NOMO-1 (cell line): ENCODE measurements at regions not wholly inside any gene's neighbourhood (a gene's known extent, or its start where the extent isn't known, plus 50 kb on each side); places are given as distances from the start of the nearest gene placed in this dataset.
"Not testable (repeated sequence)": the region's sequence is repeated elsewhere in the genome, so short reads cannot be mapped to it uniquely, and the experiment has no call there.

Experiments used
- DNase-seq, 2 experiments: peaks; one replicate each; lab custom pipeline; 2025; ENCODE audit not compliant: unreplicated experiment in 2 of 2; lab: John Stamatoyannopoulos, UW

DNA sequence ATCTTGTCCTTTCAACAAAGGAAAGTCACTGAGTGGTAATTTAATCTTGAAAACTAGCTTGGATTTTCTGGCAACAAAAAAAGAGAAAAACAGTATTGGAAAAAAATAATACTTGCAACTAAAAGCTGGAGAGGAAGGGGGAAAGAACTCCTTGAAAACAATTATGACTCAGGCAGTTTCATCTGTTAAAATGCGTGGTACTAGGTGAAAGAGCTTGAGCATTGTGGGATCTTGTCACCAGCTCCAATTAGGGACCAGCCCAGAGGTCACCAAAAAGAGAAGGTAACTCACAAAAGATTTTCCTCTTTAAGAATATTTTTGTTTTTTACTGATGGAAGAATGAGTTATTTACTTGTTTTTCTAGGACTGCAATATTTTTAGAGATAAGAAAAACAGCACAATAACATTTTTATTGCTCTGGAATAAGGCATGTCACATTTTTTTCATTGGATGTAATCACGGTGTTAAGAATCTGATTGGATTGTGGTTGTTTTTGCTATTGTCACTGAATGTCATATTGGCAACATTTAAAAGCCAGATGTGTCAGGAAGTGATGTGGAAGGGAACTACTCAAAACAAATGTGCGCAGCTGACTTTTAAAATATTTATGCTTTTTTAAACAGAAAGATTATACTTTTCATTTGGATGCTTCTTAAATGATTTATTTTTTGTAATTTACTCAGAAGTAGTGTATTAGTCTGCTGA is 78.5 kb upstream of the ADAMTS5 start:
- DNase-seq, result no peak

DNA sequence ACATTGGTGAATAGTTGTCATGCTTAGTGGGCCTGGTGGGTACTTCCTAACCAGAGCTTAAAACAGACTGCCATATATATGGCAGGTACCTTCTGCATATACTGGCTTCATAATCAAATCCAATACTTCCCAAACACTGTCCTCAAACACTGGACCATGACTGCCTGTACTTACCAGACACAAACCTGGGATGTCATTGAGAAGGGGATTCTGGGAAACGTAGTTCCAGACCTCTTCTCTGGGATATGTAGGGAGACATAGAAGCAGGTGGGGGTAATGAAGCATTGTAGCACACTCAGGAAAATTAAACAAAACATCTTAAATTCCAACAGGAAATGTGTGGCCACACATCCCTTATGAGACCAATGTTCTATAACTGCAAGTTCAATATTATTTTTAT is 76.5 kb upstream of the ADAMTS5 start:
- no peak for DNase-seq

DNA sequence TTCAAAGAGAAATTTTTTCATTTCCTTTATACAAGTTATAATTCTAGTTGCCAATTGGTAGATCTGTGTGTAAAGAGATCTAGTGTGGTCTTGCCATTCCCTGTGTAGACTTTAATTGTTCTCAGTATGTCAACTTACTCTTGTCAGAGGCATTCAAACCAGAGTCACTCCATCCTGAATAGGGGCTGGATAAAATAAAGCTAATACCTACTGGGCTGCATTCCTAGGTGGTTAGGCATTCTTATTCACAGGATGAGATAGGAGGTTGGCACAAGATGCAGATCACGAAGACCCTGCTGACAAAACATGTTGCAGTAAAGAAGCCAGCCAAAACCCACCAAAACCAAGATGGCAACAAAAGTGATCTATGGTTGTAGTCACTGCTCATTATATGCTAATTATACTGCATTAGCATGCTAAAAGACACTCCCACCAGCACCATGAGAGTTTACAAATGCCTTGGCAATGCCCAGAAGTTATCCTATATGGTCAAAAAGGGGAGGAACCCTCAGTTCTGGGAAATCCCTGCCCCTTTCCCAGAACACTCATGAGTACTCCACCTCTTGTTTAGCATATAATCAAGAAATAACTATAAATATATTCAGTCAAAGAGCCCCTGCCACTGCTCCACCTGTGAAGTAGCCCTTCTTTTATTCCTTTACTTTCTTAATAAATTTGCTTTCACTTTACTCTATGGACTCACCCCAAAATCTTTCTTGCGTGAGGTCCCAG is 74.0 kb upstream of the ADAMTS5 start:
- no peak for DNase-seq

DNA sequence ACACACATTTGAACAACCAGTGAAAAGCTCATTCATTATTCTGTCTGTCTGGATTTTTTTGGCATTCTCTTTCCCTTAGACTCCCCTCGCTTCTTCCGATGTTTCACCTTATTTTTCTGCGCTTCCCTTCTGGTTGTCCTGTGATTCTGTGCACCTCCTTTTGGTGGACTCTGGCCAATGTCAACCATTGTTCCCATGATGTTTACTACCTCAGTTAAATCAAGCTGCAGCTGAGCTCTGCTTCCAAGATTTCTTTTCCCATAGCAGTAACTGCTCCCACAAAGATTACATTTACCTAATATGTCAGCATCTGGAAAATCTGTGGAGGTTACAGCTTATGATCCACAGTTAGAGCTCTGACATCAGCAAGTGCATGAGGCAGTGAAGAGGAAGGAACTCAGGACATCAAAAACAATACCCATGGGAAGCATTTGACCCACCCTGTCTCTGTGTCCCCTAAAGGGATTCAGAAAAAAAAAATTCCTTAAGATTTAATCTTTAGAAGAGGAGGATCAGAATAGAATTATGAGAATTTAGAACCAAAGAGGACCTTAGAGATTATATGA is 69.9 kb upstream of the ADAMTS5 start:
- no peak for DNase-seq

DNA sequence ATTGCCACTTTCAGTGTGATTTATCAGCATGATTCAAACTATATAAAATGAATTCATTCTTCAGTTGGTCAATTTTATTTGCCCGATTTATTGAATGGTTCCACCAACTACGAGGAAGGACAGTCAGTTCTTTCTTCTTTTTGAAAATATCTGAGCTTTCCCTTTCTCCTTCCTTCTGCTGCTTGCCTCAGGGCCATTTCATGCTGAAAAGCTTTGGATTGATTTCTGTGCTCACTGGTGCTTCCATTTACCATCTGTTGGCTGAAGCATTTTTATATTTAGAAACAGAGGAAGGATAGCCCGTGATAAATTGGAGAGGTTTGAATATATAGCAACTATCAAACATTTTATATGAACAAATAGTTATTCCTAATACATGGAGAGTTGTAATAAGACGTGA is 68.9 kb upstream of the ADAMTS5 start:
- no peak for DNase-seq

DNA sequence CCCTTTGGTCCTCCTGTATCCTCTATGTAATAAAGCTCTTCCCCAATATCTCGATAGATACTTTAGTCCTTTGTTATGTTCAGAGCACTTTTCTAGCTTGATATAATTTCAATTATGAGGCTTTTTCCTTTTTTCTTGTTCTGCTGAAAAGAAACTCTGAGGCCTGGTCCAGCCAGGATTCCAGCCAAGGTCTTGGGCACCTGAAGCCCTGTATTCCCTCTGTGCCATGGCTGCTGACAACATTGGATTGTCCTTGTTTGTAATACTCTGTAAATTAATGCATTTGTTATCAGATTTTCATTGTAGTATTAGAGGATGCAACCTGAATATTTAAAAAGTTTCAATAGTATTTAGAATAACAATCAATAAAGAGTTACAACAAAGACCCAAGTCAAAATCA is 67.9 kb upstream of the ADAMTS5 start:
- no peak for DNase-seq

DNA sequence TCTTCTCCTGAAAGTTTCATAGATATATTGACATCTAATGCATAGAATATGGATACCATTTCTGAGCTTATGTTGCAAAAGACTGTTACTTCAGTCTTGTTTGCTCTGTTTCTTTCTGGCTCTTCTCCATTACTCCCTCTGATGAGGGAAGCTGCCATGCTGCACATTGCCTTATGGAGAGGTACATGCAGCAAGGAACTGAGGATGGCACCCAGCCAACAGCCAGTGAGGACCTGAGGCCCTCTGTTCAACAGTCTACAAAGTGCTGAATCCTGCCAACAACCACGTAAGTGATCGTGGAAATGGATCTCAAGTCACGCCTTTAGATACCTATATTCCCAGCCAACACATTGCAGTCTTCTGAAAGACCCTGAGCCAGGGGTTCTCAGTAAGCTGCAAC is 66.6 kb upstream of the ADAMTS5 start:
- no peak for DNase-seq

DNA sequence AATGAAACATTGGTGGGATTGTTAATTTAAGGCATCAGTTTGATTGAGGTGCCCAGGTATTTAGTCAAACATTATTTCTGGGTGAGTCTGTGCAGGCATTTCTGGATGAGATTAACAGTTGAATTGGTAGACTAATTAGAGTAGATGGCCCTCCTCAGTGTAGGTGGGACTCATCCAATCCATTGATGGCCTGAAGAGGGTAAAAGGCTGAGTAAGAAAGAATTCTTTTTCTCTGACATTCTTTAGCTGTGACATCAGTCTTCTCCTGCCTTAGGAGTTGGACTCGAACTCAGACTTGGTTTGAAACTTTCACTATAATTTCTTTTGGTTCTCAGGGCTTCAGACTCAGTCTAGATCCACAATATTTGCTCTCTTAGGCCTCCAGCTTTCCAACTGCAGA is 59.6 kb upstream of the ADAMTS5 start:
- DNase-seq, result no peak

DNA sequence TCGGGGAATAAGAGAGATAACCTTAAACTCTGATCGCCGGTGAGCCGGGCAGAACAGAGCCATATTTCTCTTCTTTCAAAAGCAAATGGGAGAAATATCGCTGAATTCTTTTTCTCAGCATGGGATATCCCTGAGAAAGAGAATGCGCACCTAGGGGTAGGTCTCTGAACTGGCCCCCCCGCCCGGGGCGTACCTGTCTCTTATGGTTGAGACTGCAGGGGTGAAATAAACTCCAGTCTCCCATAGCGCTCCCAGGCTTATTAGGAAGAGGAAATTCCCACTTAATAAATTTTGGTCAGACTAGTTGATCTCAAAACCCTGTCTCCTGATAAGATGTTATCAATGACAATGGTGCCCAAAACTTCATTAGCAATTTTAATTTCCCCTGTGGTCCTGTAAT is 58.8 kb upstream of the ADAMTS5 start:
- not testable (repeated sequence) for DNase-seq

DNA sequence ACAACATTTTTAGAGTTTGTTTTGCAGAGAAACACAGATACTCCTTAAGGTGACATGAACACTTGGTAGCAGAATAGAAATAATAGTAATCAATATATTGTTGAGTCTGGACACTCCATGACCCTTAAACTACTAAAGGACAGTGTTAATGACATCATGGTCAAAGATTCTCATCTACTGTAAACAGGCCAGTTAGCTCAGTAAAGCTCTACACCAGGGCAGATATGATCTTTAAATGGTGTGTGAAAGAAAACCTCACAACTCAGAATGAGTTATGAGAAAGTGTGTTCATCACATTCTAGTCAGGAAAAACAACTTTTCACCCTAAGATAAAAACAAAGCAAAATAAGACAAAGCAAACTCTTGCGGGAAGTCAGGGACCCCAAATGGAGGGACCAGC is 58.1 kb upstream of the ADAMTS5 start:
- no peak for DNase-seq

DNA sequence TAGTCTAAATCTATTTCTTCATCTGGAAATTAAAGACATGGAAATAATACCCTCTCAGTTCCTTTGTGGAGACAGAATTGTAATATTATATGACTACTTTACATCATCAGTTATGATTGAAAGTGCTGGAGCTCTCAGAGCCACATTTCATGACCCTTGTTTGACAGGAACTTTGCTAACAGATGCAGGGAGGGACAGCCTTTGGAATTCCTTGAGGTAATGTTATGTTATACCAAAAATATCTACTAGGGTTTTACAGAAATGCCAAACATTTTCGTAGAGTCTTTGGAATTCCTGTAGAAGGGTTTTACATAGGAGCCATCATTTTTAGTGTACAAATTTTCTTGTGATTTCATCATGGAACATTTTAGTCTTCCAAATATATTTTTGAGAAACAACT is 57.4 kb upstream of the ADAMTS5 start:
- no peak for DNase-seq

DNA sequence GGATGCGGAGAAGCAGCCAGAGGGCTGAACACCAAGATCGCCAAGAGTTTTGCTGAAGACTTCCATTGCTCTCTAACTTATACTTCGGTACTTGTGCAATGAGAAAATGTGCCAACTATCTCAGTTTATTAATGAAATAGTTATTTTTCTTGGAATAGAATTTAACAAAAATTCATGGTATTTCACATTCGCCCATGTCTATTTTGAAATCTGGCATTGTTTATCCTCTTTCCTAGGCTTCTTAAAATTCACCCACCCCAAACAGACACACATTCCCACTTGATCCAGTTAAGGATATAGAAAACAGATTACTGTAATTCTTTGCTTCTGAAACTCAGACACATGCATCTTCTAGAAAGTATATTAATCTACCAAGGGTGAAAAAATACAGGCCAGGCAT is 56.3 kb upstream of the ADAMTS5 start:
- DNase-seq, result no peak

DNA sequence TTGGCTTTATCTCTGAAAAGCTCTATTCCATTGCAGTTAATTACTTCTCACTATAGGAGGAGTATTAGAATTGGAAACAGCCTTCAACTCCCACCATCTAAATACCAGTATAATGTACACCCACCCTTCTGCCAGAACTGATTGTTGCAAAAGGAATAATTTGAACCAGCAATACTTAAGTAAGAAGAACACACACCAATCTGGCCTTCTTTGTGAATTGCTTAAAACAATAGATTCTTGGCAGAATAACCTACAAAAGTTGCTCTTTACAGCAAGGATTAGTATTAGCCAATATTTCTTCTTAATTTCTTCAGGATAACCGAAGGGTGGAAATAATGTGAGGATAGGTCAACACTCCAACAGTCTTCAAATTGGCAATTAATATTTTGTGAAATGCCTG is 54.9 kb upstream of the ADAMTS5 start:
- no peak for DNase-seq

DNA sequence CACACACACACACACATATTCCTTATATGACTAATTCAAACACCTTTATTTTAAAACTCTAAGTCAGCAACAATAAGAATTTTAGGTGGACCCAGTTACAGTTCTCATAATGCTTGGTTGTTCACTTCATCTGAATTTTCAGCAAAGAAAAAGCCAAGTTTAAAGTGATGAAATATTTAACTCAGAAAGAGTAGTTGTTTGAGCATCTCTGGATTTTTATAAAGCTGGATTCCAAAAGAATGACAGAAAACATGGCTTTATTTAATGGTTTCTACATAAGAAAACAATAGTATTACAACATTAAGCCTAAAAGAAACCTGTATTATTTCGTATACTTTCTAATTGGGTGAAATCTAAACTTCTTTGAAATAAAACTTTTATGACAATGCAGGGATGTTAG is 54.2 kb upstream of the ADAMTS5 start:
- DNase-seq, result no peak

DNA sequence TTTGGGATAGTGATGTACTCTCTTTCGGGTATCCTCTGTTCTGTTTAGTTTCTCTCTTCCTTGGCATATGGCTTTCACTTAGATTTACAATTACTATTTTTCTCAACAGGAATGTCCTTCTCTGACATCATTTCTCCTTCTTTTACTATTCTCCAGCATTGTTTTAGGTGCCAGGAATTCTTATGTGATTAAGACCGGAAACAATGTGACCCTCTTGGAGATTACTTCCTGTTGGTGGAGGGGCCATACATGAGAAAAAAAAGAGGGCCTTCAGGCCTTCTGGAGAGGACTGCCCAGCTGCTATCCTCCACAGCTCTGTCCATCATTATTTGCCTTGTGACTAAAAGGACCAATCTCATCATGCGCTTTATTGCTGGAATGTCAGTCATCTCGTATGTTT is 50.4 kb upstream of the ADAMTS5 start:
- DNase-seq, result no peak
